Panc1 (cell line): ENCODE measurements at regions not wholly inside any gene's neighbourhood (a gene's known extent, or its start where the extent isn't known, plus 50 kb on each side); places are given as distances from the start of the nearest gene placed in this dataset.

Experiments used
- CTCF ChIP-seq: fragments of 450-650 bp; IDR thresholded peaks from 2 replicates; pipeline ENCODE4 v1.5.1; 2017; ENCODE audit warnings: mild to moderate bottlenecking
- REST ChIP-seq, 2 experiments: IDR thresholded peaks; 2 replicates each; pipeline ENCODE4 v1.6.1; 2011 to 2012; ENCODE audit warnings: low read depth in 2 of 2, control low read depth in 1 of 2, low read length in 1 of 2, mild to moderate bottlenecking in 1 of 2, moderate library complexity in 1 of 2; ENCODE audit not compliant: insufficient read depth in 1 of 2
- TCF7L2 ChIP-seq: IDR thresholded peaks from 2 replicates; pipeline ENCODE4 v1.6.1; 2011; ENCODE audit warnings: mild to moderate bottlenecking, low read depth, low read length, inconsistent platforms

GRCh38 chr7:123351516-123352505 is 152.0 kb upstream of the SLC13A1 start:
- TF ChIP-seq CTCF (no peak), REST (IDR thresholded peaks at IDR 0.05; ENCODE audit: insufficient read depth in 1 of 2, low read depth in 2 of 2, low read length in 1 of 2) (no peak), TCF7L2 (no peak)
